ENCODE measurements at regions not wholly inside any gene's neighbourhood (a gene's known extent, or its start where the extent isn't known, plus 50 kb on each side); places are given as distances from the start of the nearest gene placed in this dataset.

- Mint-ChIP-seq H3K9me3 (ENCODE audit: unreplicated experiment) (no peaks in the 10 kb centered on the region), H3K4me1 (ENCODE audit: unreplicated experiment) (no peaks in the 10 kb centered on the region), H3K27ac (ENCODE audit: unreplicated experiment) (no peak overlapping the region), H3K27me3 (ENCODE audit: unreplicated experiment) (peaks cover 9% of the 10 kb centered on the region), H3K4me3 (ENCODE audit: unreplicated experiment) (no peak overlapping the region), H3K36me3 (ENCODE audit: low read depth, unreplicated experiment) (no peaks in the 10 kb centered on the region)
- TF ChIP-seq CTCF (IDR thresholded peaks at IDR 0.05; ENCODE audit: unreplicated experiment), result no peak
- no peak for DNase-seq (ENCODE audit: low spot score)
Measured at GRCh38 chr11:15910761-15911160, 445.6 kb downstream of the SOX6 start.

GRCh38 chr11:15911377-15912044 lies 444.8 kb downstream of the SOX6 start:
- H3K27ac Mint-ChIP-seq (ENCODE audit: unreplicated experiment), result no peak overlapping the region
- no peak for TF ChIP-seq CTCF (IDR thresholded peaks at IDR 0.05; ENCODE audit: unreplicated experiment)
- H3K36me3 Mint-ChIP-seq (ENCODE audit: low read depth, unreplicated experiment), result no peaks in the 10 kb centered on the region
- no peaks in the 10 kb centered on the region for H3K4me1 Mint-ChIP-seq (ENCODE audit: unreplicated experiment)
- no peak overlapping the region for H3K4me3 Mint-ChIP-seq (ENCODE audit: unreplicated experiment)
- no peak for DNase-seq (ENCODE audit: low spot score)
- H3K27me3 Mint-ChIP-seq (ENCODE audit: unreplicated experiment), result peaks cover 7% of the 10 kb centered on the region
- no peaks in the 10 kb centered on the region for H3K9me3 Mint-ChIP-seq (ENCODE audit: unreplicated experiment)

- no peak overlapping the region for H3K4me3 Mint-ChIP-seq (ENCODE audit: unreplicated experiment)
- no peak for DNase-seq (ENCODE audit: low spot score)
- no peaks in the 10 kb centered on the region for H3K36me3 Mint-ChIP-seq (ENCODE audit: low read depth, unreplicated experiment)
- no peaks in the 10 kb centered on the region for H3K9me3 Mint-ChIP-seq (ENCODE audit: unreplicated experiment)
- H3K27me3 Mint-ChIP-seq (ENCODE audit: unreplicated experiment), result peaks cover 7% of the 10 kb centered on the region
- no peaks in the 10 kb centered on the region for H3K4me1 Mint-ChIP-seq (ENCODE audit: unreplicated experiment)
- no peak for TF ChIP-seq CTCF (IDR thresholded peaks at IDR 0.05; ENCODE audit: unreplicated experiment)
- no peak overlapping the region for H3K27ac Mint-ChIP-seq (ENCODE audit: unreplicated experiment)
Measured at GRCh38 chr11:15912291-15912690, 444.1 kb downstream of the SOX6 start.

GRCh38 chr11:15912825-15913224 lies 443.5 kb downstream of the SOX6 start:
- no peak for DNase-seq (ENCODE audit: low spot score)
- no peak overlapping the region for H3K4me3 Mint-ChIP-seq (ENCODE audit: unreplicated experiment)
- peaks cover 7% of the 10 kb centered on the region for H3K27me3 Mint-ChIP-seq (ENCODE audit: unreplicated experiment)

More at GRCh38 chr11:15912825-15913224, 443.5 kb downstream of the SOX6 start:
- TF ChIP-seq CTCF (IDR thresholded peaks at IDR 0.05; ENCODE audit: unreplicated experiment), result no peak
- H3K4me1 Mint-ChIP-seq (ENCODE audit: unreplicated experiment), result no peaks in the 10 kb centered on the region
- no peak overlapping the region for H3K27ac Mint-ChIP-seq (ENCODE audit: unreplicated experiment)
- H3K9me3 Mint-ChIP-seq (ENCODE audit: unreplicated experiment), result no peaks in the 10 kb centered on the region
- no peaks in the 10 kb centered on the region for H3K36me3 Mint-ChIP-seq (ENCODE audit: low read depth, unreplicated experiment)
